GM18520 (cell line): ENCODE measurements at regions not wholly inside any gene's neighbourhood (a gene's known extent, or its start where the extent isn't known, plus 50 kb on each side); places are given as distances from the start of the nearest gene placed in this dataset.

Source experiments
- ATAC-seq: cut with Tn5 transposase; IDR thresholded peaks from one replicate; pipeline ENCODE4 v1.9.1; 2021; ENCODE audit not compliant: unreplicated experiment

GRCh38 chr4:151998723-151999122 lies 237.9 kb upstream of the GATB start:
- no peak for ATAC-seq

GRCh38 chr4:151997461-151997860 lies 236.7 kb upstream of the GATB start:
- ATAC-seq, result no peak

DNA sequence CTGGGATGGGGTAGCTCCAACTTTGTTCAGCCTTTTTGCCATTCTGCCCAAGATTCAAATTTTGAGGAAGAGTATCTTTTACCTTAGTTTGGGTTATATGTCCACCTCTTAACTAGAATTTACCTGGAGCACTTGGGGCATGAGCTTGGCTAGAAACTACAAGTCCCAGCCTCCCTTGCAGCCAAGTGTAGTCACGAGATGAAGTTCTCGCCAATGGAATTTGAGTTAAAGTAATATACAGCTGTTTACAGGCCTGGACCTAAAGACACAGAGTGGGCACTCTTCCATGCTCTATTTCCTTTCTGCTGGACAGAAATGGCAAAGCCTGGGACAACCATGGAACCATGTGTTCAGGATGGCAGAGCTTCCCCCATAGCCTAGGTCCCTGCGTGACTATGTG lies 233.6 kb upstream of the GATB start:
- ATAC-seq, result no peak

DNA sequence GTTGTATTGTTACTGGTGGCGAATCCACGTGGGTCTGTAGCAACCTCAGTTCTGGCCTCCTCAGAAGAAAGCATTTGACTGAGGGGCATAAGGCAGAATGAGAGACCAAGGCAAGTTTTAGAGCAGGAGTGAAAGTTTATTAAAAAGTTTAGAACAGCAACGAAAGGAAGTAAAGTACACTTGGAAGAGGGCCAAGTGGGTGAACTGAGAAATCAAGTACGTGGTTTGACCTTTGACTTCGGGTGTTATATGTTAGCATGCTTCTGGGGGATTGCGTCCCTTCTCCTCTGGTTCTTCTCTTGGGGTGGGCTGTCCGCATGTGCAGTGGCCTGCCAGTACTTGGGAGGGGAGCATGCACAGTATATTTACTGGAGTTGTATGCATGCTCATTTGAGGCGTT lies 232.7 kb upstream of the GATB start:
- no peak for ATAC-seq

DNA sequence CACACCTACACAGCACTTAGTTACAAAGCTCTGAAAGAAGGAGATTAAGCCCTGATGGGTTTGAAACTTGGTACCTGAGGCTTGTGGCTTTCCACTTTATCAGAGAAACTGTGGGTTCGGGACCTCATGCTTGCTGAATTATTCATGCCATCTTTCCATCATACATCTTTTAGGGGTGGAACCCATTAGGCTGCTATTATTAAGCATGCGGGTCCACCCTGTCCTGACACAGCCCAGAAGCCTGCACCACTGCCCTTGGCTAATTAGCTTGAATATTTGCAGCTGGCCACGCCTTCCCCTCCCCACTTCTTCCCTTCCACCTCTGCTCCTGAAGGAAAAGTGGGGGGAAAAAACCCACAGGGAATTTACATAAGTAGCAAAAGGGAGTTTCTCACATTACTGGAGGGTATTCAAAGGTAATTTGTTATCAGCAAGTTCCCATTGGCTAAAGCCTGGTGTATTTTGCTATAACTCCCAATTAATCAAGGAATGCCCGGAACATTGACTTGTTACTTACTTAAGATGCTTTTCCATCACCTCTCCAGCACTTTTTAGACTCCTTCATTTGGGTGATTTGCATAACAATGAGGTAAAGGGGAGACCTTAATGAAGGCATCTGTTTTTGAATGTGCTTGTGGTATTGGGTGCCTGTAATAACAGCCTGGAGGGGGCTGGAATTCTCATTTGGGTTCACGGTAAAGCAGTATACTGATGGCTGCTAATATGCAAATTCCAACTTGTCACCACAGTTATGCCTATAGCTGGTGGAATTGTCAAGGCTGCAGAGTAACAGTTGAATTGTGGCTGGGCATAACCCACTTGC lies 231.7 kb upstream of the GATB start:
- no peak for ATAC-seq

DNA sequence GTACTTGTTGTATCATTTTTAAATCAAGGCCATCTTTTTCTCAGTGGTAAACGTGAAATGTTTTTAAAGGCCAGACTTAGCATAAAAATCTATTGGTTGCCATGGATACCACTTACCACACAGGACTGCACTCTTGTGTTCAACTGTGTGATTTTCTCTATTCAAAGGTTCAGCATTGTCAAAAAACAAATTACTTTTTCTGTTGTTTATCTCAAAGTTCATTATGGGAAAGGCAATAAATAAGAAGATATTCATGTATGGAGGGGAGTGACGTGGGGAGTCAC lies 231.0 kb upstream of the GATB start:
- ATAC-seq, result no peak

GRCh38 chr4:151991001-151991883 lies 230.4 kb upstream of the GATB start:
- ATAC-seq, result no peak

DNA sequence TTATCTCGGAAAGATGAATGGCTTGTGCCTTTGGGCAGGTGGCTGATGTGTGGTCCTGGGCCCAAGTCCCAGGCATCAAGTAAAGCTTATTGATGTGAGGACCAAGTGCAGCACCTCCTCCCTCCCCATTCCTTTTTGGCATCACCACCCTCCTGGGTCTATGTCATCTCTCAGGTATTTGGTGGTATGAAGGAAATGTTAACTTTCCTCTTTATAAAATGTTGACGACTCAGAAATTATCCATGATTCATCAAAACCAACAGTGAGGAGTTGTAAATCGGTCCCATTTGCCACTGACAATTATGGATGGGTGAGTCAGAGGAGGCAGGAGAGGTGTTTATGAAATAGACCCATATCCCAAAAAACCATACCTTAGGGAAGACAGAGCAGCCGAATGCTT lies 229.4 kb upstream of the GATB start:
- no peak for ATAC-seq

- no peak for ATAC-seq
Observed at GRCh38 chr4:151988591-151988990, 227.8 kb upstream of the GATB start.

DNA sequence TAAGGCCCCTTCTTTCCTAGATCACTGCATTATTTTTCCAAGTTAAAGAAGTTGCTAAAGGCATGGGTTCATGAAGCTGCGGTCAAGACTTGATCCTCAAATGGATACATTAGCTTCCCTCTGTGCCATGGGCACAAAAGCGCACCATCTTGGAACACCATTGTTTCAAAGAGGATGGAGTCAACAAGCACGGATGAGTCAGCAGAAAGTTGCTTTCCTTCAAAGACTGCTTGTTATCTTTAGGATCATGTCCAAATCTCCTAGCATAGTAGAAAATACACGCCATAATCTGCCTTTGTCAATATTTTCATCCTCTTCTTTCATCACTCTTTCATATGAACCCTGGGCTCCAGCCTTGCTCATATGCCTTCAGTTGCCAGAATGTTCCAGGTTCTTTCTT lies 226.8 kb upstream of the GATB start:
- no peak for ATAC-seq

DNA sequence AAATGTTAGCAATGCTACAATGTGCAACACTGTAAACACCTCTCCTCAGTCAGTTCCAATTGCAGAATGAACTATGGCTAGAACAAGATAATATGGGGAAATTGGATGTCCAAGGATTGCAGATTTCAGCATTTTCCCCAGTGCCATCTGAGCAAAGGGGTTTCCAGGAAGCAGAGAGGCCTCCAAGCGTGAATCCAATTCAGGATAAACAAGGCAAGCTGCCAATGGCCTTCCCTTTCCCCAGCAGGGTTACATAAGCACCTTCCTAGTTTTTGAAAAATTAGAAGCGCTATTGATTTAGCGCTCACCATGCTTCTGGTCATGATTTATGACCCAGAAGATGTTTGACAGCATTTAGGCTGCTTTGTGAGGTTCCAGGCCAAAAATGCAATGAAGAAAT lies 223.0 kb upstream of the GATB start:
- no peak for ATAC-seq

DNA sequence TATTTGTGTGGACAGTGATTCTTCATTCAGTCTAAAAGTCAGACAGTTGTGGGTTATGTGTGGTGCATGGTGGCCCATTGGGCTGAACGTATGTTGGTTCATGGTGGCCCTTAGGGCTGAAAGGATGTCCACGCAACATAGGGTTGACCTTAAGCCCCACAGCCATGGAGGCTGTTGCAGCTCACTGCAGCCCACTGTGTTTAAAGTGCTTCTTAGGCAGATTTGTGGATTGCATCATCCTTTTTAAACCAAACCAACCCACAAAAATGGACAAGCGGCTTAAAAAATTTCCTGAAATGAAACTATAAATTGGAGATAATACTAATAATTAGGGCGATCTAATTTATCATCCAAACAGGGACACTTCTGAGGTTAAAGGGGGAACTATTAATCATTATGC lies 219.0 kb upstream of the GATB start:
- no peak for ATAC-seq

- ATAC-seq, result no peak
Observed at GRCh38 chr4:151968643-151969042, 207.8 kb upstream of the GATB start.

DNA sequence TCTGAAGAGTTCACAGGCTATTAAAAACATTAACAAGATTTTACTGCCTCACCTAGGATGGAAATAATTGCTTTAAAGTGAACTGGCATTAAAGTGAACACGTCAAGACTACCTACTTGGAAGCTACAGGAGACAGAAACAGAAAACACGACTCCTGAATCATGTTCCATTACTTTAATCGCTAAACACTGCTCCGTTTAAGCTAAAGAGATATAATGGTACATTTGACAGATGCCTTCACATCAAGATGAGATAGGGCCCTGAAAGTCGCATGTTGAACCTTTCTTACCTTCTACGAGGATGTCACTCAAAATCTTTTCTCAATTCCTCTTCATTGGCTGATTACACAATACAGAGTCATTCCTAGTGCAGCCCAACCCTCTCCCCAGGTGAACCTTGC lies 206.3 kb upstream of the GATB start:
- no peak for ATAC-seq

DNA sequence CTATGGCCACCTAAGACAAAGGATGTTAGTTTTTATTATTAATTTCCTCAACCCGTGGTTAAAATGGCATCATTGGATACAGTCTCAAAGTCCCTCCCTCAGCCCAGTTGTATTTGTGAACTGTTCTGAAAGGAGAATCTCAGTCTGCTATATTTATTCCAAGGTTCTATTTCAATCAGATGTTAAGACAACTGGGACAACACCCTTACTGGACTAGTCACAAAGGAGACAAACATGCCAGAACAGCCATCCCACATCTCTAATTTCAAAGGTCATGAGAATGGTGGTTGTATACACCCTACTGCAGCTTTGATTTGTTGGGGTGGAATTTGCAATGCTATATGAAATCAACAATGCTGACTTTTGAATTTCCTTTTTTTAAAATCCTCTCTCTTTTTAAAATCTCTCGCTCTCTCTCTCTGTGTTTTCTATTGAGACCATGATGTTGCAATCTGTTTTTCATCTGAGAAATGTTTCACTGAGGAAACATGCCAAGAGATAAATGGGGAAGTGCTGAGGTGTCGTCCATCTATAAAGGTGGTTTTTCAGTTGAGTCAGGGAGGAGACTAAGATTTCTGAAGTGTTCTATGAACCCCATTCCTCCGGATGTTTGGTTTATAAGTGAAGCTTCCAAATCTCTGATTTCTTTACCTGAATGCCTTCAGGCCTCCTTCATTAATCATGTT lies 201.5 kb upstream of the GATB start:
- no peak for ATAC-seq

- no peak for ATAC-seq
Observed at GRCh38 chr4:151961456-151961855, 200.6 kb upstream of the GATB start.

- no peak for ATAC-seq
Observed at GRCh38 chr4:151960449-151961230, 199.8 kb upstream of the GATB start.

GRCh38 chr4:151957153-151957552 lies 196.3 kb upstream of the GATB start:
- ATAC-seq, result no peak

DNA sequence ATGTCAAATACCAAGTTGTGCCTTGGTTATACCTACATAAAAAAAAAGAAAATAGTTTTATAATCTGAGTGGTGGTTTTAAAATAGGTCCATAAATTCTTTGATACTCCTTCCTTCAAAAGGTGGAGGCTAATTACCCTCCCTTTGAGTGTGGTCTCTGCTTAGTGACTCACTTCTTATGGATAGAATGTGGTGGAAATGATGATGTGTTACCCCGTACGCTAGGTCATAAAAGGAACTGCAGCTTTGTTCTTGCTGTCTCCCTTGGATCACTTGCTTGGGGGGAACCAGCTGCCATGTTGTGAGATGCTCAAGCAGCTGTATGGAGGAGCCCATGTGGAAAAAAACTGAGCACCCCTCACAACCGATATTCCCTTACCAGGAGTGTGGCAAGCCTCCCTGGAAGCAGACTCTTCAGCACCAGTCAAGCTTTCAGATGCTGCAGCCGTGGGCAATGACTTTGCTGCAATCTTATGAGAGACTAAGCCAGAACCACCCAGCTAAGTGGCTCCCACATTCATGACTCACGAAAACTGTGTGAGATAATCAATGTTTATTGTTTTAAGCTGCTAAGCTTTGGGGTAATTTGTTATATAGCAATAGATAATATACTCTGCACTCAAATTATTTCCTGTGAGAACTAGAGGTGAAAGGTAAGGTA lies 195.0 kb upstream of the GATB start:
- ATAC-seq, result no peak

DNA sequence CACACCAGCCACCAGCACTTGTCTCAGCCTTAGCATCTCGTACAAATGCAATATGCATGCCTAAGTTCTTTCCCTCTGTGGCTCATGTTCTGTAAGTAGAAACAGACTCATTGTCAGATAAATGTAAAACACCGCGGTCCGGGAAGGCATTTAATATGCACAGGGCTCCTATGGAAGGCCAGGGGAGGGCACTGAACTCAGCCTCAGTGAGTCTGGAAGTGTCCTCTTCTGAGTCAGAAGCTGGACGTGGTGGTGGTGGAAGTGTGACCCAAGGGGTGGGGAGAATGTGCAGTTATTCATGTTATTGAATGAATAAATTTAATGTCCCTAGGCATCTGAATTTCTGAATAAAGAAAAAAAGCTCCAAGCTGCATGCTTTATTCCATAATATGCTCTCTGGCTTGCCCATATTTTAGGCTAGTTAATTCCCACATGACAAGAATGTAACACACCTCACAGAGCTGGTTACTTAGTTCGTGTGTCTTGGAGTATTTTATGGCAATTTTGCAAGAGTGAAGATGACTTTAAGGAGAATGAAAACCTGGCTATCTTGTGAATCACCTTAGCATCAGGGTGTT lies 193.1 kb upstream of the GATB start:
- ATAC-seq, result no peak
